Activated B cell treated with CpG ODN at 0.5 μM for 24 hours (primary cell): ENCODE measurements at regions not wholly inside any gene's neighbourhood (a gene's known extent, or its start where the extent isn't known, plus 50 kb on each side); places are given as distances from the start of the nearest gene placed in this dataset.

Experiments used
- ATAC-seq: fragments of 200-7000 bp; cut with Tn5 transposase; one replicate; pipeline ENCODE4 v1.10.0; 2021; ENCODE audit warnings: low read depth, mild to moderate bottlenecking, moderate library complexity
- CTCF ChIA-PET: fragments of 350-600 bp; sonication (Branson Sonifier 250); formaldehyde crosslinking; loops from one replicate; lab custom pipeline; 2021; ENCODE audit warnings: antibody characterized with exemption; lab: Charles Lee
- POLR2A ChIA-PET: fragments of 350-600 bp; sonication (Branson Sonifier 250); formaldehyde crosslinking; loops from one replicate; lab custom pipeline; 2021; ENCODE audit warnings: antibody characterized with exemption; lab: Charles Lee
- DNase-seq: peaks from one replicate; pipeline ENCODE4 v3.0.0; 2022
- H3K27ac Mint-ChIP-seq: one replicate; pipeline ENCODE4 v1.8.0; 2020; ENCODE audit warnings: mixed read lengths
- H3K27me3 Mint-ChIP-seq: one replicate; pipeline ENCODE4 v1.8.0; 2021; ENCODE audit warnings: mixed read lengths
- H3K36me3 Mint-ChIP-seq: one replicate; pipeline ENCODE4 v1.8.0; 2021; ENCODE audit warnings: low read depth, mixed read lengths
- H3K4me1 Mint-ChIP-seq: one replicate; pipeline ENCODE4 v1.8.0; 2021; ENCODE audit warnings: mixed read lengths
- H3K4me3 Mint-ChIP-seq: one replicate; pipeline ENCODE4 v1.8.0; 2020; ENCODE audit warnings: mild to moderate bottlenecking, mixed read lengths
- H3K9me3 Mint-ChIP-seq: one replicate; pipeline ENCODE4 v1.8.0; 2020; ENCODE audit warnings: mixed read lengths
- intact Hi-C: fragments of 100-400 bp; cut with micrococcal nuclease; formaldehyde crosslinking; loops from one replicate; pipeline ENCODE4 v1.15.1; 2024
- TF ChIP-seq, protein P1 (sequence below): fragments of 200-600 bp; IDR thresholded peaks from one replicate; pipeline ENCODE4 v1.8.0; 2022; ENCODE audit warnings: antibody characterized with exemption, mild to moderate bottlenecking

DNA sequence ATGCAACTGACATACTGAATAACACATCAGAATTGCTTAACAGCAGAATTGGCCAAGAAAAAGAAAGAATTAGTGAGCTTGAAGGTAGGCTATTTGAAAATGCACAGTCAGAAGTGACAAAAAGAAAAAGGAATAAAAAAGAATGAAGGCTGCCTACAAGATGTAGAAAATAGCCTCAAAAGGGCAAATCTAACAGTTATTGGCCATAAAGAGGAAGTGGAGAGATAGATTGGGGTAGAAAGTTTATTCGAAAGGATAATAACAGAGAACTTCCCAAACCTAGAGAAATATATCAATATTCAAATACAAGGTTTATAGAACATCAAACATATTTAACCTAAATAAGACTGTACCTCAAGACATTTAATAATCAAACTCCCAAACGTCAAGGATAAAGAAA lies 67.5 kb downstream of the ATP6V1G3 start:
- intact Hi-C loops = loop anchor here (5.0 kb wide), 1 partner anchor 124 kb away; no protein-coding TSS in a partner anchor
- Mint-ChIP-seq H3K36me3 (no peaks in the 10 kb centered on the region), H3K4me1 (peaks cover 2% of the 10 kb centered on the region), H3K4me3 (no peak overlapping the region), H3K27ac (no peak overlapping the region), H3K9me3 (peaks cover 10% of the 10 kb centered on the region), H3K27me3 (no peaks in the 10 kb centered on the region)
- ChIA-PET POLR2A (no interaction called here), CTCF (no interaction called here)
- TF ChIP-seq, protein P1, sequence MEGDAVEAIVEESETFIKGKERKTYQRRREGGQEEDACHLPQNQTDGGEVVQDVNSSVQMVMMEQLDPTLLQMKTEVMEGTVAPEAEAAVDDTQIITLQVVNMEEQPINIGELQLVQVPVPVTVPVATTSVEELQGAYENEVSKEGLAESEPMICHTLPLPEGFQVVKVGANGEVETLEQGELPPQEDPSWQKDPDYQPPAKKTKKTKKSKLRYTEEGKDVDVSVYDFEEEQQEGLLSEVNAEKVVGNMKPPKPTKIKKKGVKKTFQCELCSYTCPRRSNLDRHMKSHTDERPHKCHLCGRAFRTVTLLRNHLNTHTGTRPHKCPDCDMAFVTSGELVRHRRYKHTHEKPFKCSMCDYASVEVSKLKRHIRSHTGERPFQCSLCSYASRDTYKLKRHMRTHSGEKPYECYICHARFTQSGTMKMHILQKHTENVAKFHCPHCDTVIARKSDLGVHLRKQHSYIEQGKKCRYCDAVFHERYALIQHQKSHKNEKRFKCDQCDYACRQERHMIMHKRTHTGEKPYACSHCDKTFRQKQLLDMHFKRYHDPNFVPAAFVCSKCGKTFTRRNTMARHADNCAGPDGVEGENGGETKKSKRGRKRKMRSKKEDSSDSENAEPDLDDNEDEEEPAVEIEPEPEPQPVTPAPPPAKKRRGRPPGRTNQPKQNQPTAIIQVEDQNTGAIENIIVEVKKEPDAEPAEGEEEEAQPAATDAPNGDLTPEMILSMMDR = no peak
- ATAC-seq = no peak
- DNase-seq = no peak

DNA sequence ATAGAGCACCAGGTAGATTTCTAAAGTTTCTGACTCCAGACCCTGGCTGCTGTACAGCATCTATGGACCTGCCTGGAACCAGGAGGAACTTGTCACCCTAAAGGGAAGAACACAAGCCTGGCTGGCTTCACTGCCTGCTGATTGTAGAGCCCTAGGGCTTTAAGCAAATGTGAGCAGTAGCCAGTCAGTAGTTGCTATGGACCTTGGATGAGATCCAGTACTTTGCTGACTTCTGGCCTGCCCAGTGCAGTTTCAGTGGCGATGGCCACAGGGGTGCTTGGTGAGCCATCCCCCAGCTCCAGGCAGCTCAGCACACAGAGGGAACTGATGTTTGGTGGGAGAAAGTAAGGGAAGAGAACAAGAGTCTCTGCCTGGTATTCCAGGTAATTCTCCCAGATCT lies 68.4 kb downstream of the ATP6V1G3 start:
- TF ChIP-seq, protein P1 = no peak
- no peaks in the 10 kb centered on the region for H3K36me3 Mint-ChIP-seq
- ATAC-seq (no peak), DNase-seq (no peak)
- no peaks in the 10 kb centered on the region for H3K27me3 Mint-ChIP-seq
- H3K4me1 Mint-ChIP-seq = peaks cover 2% of the 10 kb centered on the region
- intact Hi-C loops = loop anchor here (5.0 kb wide), 1 partner anchor 125 kb away; no protein-coding TSS in a partner anchor
- peaks cover 10% of the 10 kb centered on the region for H3K9me3 Mint-ChIP-seq
- ChIA-PET POLR2A (no interaction called here), CTCF (no interaction called here)
- no peak overlapping the region for H3K27ac Mint-ChIP-seq
- no peak overlapping the region for H3K4me3 Mint-ChIP-seq

DNA sequence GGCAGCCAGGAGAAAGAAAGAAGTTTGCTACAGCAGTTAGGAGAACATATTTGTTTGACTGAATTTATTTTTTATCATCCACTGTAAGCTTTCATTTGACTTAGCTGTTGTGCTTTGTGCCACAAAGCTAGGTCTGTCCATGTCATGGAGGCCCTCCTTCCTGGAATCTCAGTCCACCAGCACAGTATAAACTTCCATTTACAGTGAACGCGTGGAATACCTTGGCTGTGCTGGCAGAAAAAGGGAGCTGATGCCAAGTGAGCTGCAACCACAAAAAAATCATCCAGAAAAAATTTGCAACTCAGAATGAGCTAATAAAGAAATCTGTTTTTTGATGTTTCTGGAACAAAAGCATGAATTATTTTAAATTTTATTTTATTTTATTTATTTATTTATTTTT lies 72.6 kb downstream of the ATP6V1G3 start:
- H3K27me3 Mint-ChIP-seq = no peaks in the 10 kb centered on the region
- H3K4me1 Mint-ChIP-seq = peaks cover 1% of the 10 kb centered on the region
- TF ChIP-seq, protein P1 = no peak
- H3K9me3 Mint-ChIP-seq = no peaks in the 10 kb centered on the region
- POLR2A ChIA-PET = no interaction called here
- ATAC-seq (no peak), DNase-seq (no peak)
- no peaks in the 10 kb centered on the region for H3K36me3 Mint-ChIP-seq
- no peak overlapping the region for H3K27ac Mint-ChIP-seq
- intact Hi-C loops = loop anchor here (5.0 kb wide), 1 partner anchor 601 kb away; no protein-coding TSS in a partner anchor
- CTCF ChIA-PET = interaction anchor here (1.2 to 1.8 kb wide), 5 partner anchors 13 to 946 kb away, joined by 3 to 5 read pairs (median 4); no protein-coding TSS in a partner anchor
- no peak overlapping the region for H3K4me3 Mint-ChIP-seq

DNA sequence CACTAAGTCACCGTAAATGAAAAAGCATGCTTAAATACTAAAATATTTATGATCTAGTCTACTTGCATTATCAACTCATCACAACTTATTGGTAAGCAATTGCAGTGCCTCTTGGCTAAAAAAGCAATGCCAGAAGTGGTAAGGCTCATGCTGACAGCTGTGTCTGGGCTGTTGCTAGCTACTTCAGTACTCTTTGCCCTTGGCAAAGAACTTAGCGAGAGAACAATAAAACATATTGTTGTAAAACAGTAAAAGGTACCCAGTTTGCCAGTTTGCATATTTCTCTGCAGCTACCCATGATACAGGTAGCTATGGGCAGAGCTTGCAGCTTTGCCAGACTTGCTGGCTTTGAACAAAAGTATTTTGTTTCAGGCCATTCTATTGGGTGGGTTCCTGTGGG lies 73.1 kb downstream of the ATP6V1G3 start:
- H3K36me3 Mint-ChIP-seq = no peaks in the 10 kb centered on the region
- no peaks in the 10 kb centered on the region for H3K9me3 Mint-ChIP-seq
- ChIA-PET CTCF (interaction anchor here (0.7 to 1.8 kb wide), 6 partner anchors 14 to 945 kb away, joined by 3 to 5 read pairs (median 4); no protein-coding TSS in a partner anchor), POLR2A (no interaction called here)
- DNase-seq = no peak
- no peaks in the 10 kb centered on the region for H3K27me3 Mint-ChIP-seq
- H3K4me1 Mint-ChIP-seq = no peaks in the 10 kb centered on the region
- intact Hi-C loops = loop anchor here (5.0 kb wide), 1 partner anchor 600 kb away; no protein-coding TSS in a partner anchor
- H3K27ac Mint-ChIP-seq = no peak overlapping the region
- no peak for ATAC-seq
- no peak overlapping the region for H3K4me3 Mint-ChIP-seq
- TF ChIP-seq, protein P1 = no peak

DNA sequence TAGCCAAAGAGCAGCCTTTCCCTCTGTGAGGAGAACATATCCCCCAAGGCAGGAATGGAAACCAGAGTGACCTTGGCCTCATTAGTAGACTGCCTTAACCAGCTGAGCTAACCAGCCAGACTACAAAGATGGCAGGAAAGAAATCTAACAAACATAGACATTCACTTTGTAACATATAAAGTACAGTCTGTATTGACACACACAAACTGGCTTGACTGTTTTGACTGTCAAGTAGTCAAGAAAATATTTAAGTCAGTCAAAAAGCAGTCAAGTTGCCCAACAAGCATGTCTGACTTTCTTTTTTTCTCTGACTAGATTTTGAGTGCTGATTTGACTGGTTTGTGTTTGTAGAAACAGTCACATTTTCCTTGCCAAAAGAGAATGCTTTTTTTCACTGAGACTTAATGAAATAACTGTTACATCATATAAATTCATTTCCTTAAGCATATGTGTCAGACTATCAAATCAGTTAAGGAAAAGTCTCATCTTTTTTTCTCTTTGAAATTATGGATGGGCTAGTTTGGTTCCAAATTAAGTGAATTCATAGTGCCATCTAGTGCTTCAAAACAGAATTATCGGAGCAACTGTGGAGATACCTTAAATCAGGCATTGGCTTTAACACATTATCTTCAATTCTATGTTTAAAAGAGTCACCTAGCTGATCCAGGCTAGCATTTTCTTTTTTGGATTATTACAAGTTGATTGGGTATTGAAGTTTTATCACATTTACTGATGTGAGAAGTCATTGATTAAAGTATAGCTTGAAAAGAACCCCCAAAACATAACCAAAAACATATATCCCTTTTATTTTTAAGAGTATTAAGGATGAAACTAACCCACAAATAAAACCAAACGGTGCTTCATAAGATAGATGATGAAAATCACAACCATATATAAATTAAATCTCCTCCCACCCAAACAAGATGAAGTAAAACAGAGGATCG lies 75.0 kb downstream of the ATP6V1G3 start:
- intact Hi-C loops = loop anchor here (1.0 to 5.0 kb wide), 6 partner anchors 221 to 944 kb away; no protein-coding TSS in a partner anchor
- Mint-ChIP-seq H3K36me3 (no peaks in the 10 kb centered on the region), H3K27me3 (no peaks in the 10 kb centered on the region), H3K4me1 (no peaks in the 10 kb centered on the region), H3K4me3 (no peak overlapping the region), H3K9me3 (no peaks in the 10 kb centered on the region), H3K27ac (no peak overlapping the region)
- ChIA-PET CTCF (interaction anchor here (1.0 to 2.4 kb wide), 8 partner anchors 154 to 943 kb away, joined by 3 to 8 read pairs (median 5); no protein-coding TSS in a partner anchor), POLR2A (no interaction called here)
- TF ChIP-seq, protein P1 = no peak
- peak; percentile 49 for ATAC-seq
- no peak for DNase-seq
